Gastrocnemius medialis (tissue), 4 donors: ENCODE measurements at regions not wholly inside any gene's neighbourhood (a gene's known extent, or its start where the extent isn't known, plus 50 kb on each side); places are given as distances from the start of the nearest gene placed in this dataset.

ENCODE experiments used
- CTCF ChIP-seq, 5 experiments: fragments of 450-650 bp in 3 of 5; fragments of 200-600 bp in 2 of 5; sonication (generic) in 2 of 5; IDR thresholded peaks in 4 of 5; conservative IDR thresholded peaks in 1 of 5; 1 replicate in 4 of 5; 2 replicates in 1 of 5; pipeline ENCODE4 v1.5.1; 2016 to 2019; ENCODE audit warnings: antibody characterized with exemption in 5 of 5, mild to moderate bottlenecking in 3 of 5, moderate library complexity in 3 of 5
- POLR2A ChIP-seq, 2 donors: fragments of 450-650 bp; IDR thresholded peaks; one replicate each; pipeline ENCODE4 v1.6.1; 2017; ENCODE audit warnings: antibody characterized with exemption in 2 of 2, mild to moderate bottlenecking in 2 of 2, moderate library complexity in 2 of 2

- TF ChIP-seq CTCF (IDR thresholded peaks at IDR 0.05 in 4 of 5, conservative IDR thresholded peaks at IDR 0.05 in 1 of 5) (no peak), POLR2A (IDR thresholded peaks at IDR 0.05) (no peak)
These were observed 202.1 kb upstream of the KLF4 start for GRCh38 chr9:107691664-107692063.
